Vagina (tissue), 2 donors: ENCODE measurements at regions not wholly inside any gene's neighbourhood (a gene's known extent, or its start where the extent isn't known, plus 50 kb on each side); places are given as distances from the start of the nearest gene placed in this dataset.
A peak's percentile ranks its signal among the peaks of the same experiment; 100 is the strongest.
"Not testable (repeated sequence)": the region's sequence is repeated elsewhere in the genome, so short reads cannot be mapped to it uniquely, and the experiment has no call there.

ENCODE experiments used
- DNase-seq, 2 donors: peaks; one replicate each; pipeline ENCODE4 v3.0.0-alpha.2; 2017; ENCODE audit errors: extremely low spot score in 2 of 2
- H3K27ac ChIP-seq: fragments of 200-600 bp; sonication (generic); one replicate; pipeline ENCODE4 v1.5.1; 2019
- H3K27me3 ChIP-seq: fragments of 200-600 bp; sonication (generic); one replicate; pipeline ENCODE4 v1.5.1; 2019
- H3K36me3 ChIP-seq, 2 donors: fragments of 200-600 bp; sonication (generic); one replicate each; pipeline ENCODE4 v1.5.1; 2017 to 2019
- H3K4me1 ChIP-seq: fragments of 200-600 bp; sonication (generic); one replicate; pipeline ENCODE4 v1.5.1; 2019
- H3K4me3 ChIP-seq, 2 donors: fragments of 200-600 bp; sonication (generic); 1 replicate in 1 of 2; 2 replicates in 1 of 2; pipeline ENCODE4 v1.5.1; 2016 to 2019
- H3K9me3 ChIP-seq: fragments of 200-600 bp; sonication (generic); one replicate; pipeline ENCODE4 v1.5.1; 2019
- CTCF ChIP-seq, 3 experiments: fragments of 450-650 bp in 2 of 3; fragments of 200-600 bp in 1 of 3; sonication (generic) in 1 of 3; IDR thresholded peaks; one replicate each; pipeline ENCODE4 v1.5.1; 2017 to 2019; ENCODE audit warnings: antibody characterized with exemption in 3 of 3, mild to moderate bottlenecking in 2 of 3, moderate library complexity in 2 of 3
- POLR2A ChIP-seq, 2 donors: fragments of 450-650 bp; IDR thresholded peaks; one replicate each; pipeline ENCODE4 v1.6.1; 2017; ENCODE audit warnings: antibody characterized with exemption in 2 of 2, mild to moderate bottlenecking in 2 of 2, moderate library complexity in 2 of 2
- POLR2AphosphoS5 ChIP-seq, 2 donors: sonication (generic); formaldehyde crosslinking; IDR thresholded peaks; one replicate each; pipeline ENCODE4 v1.9.0; 2017; ENCODE audit warnings: antibody characterized with exemption in 2 of 2, mild to moderate bottlenecking in 2 of 2, low read depth in 1 of 2; ENCODE audit not compliant: insufficient read depth in 1 of 2
- intact Hi-C: fragments of 100-400 bp; cut with DNase I; formaldehyde crosslinking; loops from one replicate; pipeline ENCODE4 v1.15.1; 2023

DNA sequence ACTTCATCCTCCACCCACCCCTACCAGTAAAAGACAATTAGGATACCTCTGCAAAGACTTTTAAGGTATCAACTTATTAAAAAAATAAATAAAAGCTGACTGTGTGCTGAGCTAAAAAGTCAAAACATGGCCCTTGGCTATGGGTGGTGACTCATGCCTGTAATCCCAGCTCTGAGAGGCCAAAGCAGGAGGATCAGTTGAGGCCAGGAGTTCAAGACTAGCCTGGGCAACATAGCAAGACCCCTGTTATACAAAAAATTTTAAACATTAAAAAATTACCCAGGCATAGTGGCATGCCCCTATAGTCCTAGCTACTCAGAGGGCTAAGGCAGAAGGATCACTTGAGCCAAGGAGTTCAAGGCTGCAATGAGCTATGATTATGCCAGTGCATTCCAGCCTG is 110.8 kb upstream of the FOXN2 start:
- H3K9me3 ChIP-seq = no peaks in the 10 kb centered on the region
- intact Hi-C loops = no loop called here
- no peaks in the 10 kb centered on the region for H3K4me1 ChIP-seq
- no peaks in the 10 kb centered on the region for H3K36me3 ChIP-seq
- H3K27ac ChIP-seq = no peak overlapping the region
- DNase-seq = no peak
- no peaks in the 10 kb centered on the region for H3K27me3 ChIP-seq
- TF ChIP-seq POLR2A (IDR thresholded peaks at IDR 0.05) (no peak), CTCF (IDR thresholded peaks at IDR 0.05) (no peak), POLR2AphosphoS5 (IDR thresholded peaks at IDR 0.05; ENCODE audit: insufficient read depth in 1 of 2, low read depth in 1 of 2) (no peak)
- no peak overlapping the region for H3K4me3 ChIP-seq

DNA sequence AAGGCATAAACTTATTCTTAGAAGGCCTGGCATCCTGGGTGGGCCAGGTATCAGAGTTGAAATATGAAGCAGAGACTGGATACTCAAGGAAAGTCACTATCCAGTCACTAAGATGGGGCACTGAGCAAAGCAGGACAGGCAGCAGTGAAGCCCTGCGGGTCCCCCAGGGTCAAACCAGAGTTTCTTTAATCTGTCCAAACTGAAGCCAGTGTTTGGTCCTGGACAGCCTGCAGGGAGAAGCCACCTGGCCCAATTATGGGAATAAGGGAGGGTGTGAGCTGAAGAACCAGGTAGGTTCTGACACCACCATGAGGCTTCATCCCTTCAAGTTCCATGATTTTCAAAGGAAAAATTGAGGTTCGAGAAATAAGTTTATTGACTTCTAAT is 109.7 kb upstream of the FOXN2 start:
- no peaks in the 10 kb centered on the region for H3K27me3 ChIP-seq
- intact Hi-C loops = no loop called here
- no peak for DNase-seq
- no peak overlapping the region for H3K4me3 ChIP-seq
- H3K36me3 ChIP-seq = no peaks in the 10 kb centered on the region
- no peaks in the 10 kb centered on the region for H3K4me1 ChIP-seq
- no peaks in the 10 kb centered on the region for H3K9me3 ChIP-seq
- TF ChIP-seq POLR2A (IDR thresholded peaks at IDR 0.05) (no peak), CTCF (IDR thresholded peaks at IDR 0.05) (no peak), POLR2AphosphoS5 (IDR thresholded peaks at IDR 0.05; ENCODE audit: insufficient read depth in 1 of 2, low read depth in 1 of 2) (no peak)
- no peak overlapping the region for H3K27ac ChIP-seq

DNA sequence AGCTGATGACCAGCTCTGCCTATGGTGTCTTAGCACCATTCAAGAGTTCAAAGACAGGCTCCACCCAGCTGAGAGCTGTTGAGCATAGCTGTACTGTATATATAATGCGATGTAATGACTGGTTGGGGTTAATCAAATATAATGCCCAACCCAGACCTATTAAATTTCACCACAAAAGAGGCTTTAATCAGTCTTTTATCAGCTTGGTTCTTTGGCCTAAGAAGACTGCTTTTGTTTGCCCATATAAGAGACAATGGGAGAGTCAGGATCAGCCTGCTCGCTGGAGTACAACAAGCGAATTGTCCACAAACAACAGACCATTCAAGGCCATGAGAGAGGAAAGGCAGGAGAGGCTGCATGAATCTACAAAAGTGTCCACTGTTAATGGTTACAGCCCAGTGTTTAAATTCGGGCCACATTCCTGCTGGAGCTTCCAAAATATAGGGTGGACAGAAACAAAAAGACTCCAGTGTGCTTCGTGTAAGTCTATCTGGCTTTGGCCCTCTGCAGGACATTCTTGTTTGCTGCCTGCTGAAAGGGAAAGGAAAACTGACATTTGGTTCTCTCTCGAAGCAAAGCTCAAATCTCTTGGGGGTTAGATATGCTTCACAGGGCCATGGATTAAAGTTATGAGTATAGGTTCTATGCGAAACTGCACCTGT is 109.2 kb upstream of the FOXN2 start:
- no peaks in the 10 kb centered on the region for H3K27me3 ChIP-seq
- no peak overlapping the region for H3K27ac ChIP-seq
- H3K4me1 ChIP-seq = no peaks in the 10 kb centered on the region
- no peaks in the 10 kb centered on the region for H3K36me3 ChIP-seq
- DNase-seq = no peak
- TF ChIP-seq POLR2A (IDR thresholded peaks at IDR 0.05) = no peak
- no peak for TF ChIP-seq POLR2AphosphoS5 (IDR thresholded peaks at IDR 0.05; ENCODE audit: insufficient read depth in 1 of 2, low read depth in 1 of 2)
- no peak overlapping the region for H3K4me3 ChIP-seq
- no peaks in the 10 kb centered on the region for H3K9me3 ChIP-seq
- intact Hi-C loops = no loop called here

DNA sequence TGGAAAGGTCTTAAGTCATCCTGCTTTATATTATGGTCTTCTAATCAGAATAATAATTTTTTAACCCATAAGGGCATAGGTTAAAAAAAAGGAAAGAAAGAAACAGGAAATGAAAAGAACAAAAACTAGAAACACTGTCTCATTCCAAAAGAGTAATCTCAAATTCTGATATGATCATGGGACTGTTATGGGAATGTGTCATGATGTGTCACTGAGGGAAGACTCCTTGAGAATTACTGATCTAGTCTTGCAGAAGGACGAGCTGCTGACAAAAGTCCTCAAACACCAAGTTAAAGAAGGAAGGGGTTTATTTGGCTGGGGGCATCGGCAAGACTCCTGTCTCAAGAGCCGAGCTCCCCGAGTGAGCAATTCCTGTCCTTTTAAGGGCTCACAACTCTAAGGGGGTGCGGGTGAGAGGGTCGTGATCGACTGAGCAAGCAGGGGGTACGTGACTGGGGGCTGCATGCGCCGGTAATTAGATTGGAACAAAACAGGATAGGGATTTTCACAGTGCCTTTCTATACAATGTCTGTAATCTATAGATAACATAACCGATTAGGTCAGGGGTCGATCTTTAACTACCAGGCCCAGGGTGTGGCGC is 108.3 kb upstream of the FOXN2 start:
- H3K9me3 ChIP-seq, H3K4me3 ChIP-seq, H3K36me3 ChIP-seq, H3K27me3 ChIP-seq, H3K4me1 ChIP-seq, intact Hi-C loops, H3K27ac ChIP-seq: not testable (repeated sequence)
- peak in 1 of 2 donors; percentile 37 for DNase-seq

DNA sequence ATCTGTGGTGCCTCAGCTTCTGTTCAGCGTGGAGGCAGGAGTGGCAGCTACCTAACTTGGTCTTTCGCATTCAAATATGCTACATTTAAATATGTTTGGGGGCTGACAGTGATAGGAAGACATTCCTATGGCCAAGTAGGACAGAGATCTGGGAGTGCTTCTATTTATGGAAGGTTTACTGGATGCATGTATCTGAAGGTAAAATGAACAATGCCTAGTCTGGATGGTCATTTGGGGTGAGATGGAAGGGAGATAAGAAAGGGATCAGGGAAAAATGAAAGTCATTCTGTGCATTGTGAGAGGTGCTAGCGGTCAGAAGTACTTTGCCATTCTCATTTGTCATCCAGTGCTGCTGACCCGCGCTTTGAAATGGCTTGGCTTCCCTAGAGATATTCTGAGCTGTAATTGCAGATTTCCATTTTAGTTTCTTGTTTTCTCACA is 107.3 kb upstream of the FOXN2 start:
- Histone ChIP-seq H3K4me1 (no peaks in the 10 kb centered on the region), H3K36me3 (no peaks in the 10 kb centered on the region), H3K9me3 (no peaks in the 10 kb centered on the region), H3K27me3 (no peaks in the 10 kb centered on the region), H3K4me3 (no peak overlapping the region), H3K27ac (no peak overlapping the region)
- TF ChIP-seq CTCF (IDR thresholded peaks at IDR 0.05) (no peak), POLR2AphosphoS5 (IDR thresholded peaks at IDR 0.05; ENCODE audit: insufficient read depth in 1 of 2, low read depth in 1 of 2) (no peak), POLR2A (IDR thresholded peaks at IDR 0.05) (no peak)
- peak in 1 of 2 donors; percentile 8 for DNase-seq
- intact Hi-C loops = no loop called here

GRCh38 chr2:48207851-48208250 is 106.6 kb upstream of the FOXN2 start:
- intact Hi-C loops = no loop called here
- TF ChIP-seq POLR2AphosphoS5 (IDR thresholded peaks at IDR 0.05; ENCODE audit: insufficient read depth in 1 of 2, low read depth in 1 of 2) = no peak
- TF ChIP-seq CTCF (IDR thresholded peaks at IDR 0.05) = no peak
- no peak for TF ChIP-seq POLR2A (IDR thresholded peaks at IDR 0.05)

More at GRCh38 chr2:48207851-48208250, 106.6 kb upstream of the FOXN2 start:
- Histone ChIP-seq H3K27ac (no peak overlapping the region), H3K36me3 (no peaks in the 10 kb centered on the region), H3K27me3 (no peaks in the 10 kb centered on the region), H3K4me1 (no peaks in the 10 kb centered on the region), H3K9me3 (no peaks in the 10 kb centered on the region), H3K4me3 (no peak overlapping the region)
- DNase-seq = no peak
